Breast epithelium (tissue), 4 donors: ENCODE measurements at regions not wholly inside any gene's neighbourhood (a gene's known extent, or its start where the extent isn't known, plus 50 kb on each side); places are given as distances from the start of the nearest gene placed in this dataset.

Source experiments
- DNase-seq, 2 donors: peaks; one replicate each; pipeline ENCODE4 v3.0.0-alpha.2; 2019; ENCODE audit warnings: low spot score in 2 of 2
- H3K27ac ChIP-seq, 2 donors: fragments of 200-600 bp; sonication (generic) in 1 of 2; one replicate each; pipeline ENCODE4 v1.5.1; 2016 to 2019; ENCODE audit warnings: mild to moderate bottlenecking in 1 of 2
- H3K27me3 ChIP-seq, 2 donors: fragments of 200-600 bp; sonication (generic) in 1 of 2; one replicate each; pipeline versions ENCODE4 v1.5.1 to v1.6.0; 2017 to 2019; ENCODE audit warnings: control low read depth in 1 of 2, mild to moderate bottlenecking in 1 of 2
- H3K36me3 ChIP-seq: fragments of 200-600 bp; one replicate; pipeline ENCODE4 v1.5.1; 2019
- H3K4me1 ChIP-seq, 2 donors: fragments of 200-600 bp; sonication (generic); one replicate each; pipeline ENCODE4 v1.5.1; 2016 to 2019; ENCODE audit warnings: control low read depth in 1 of 2
- H3K4me3 ChIP-seq, 3 donors: fragments of 200-600 bp; sonication (generic); 1 replicate in 2 of 3; 2 replicates in 1 of 3; pipeline ENCODE4 v1.5.1; 2016 to 2019; ENCODE audit warnings: mild to moderate bottlenecking in 3 of 3, moderate library complexity in 2 of 3
- H3K9me3 ChIP-seq, 2 donors: fragments of 200-600 bp; sonication (generic) in 1 of 2; one replicate each; pipeline ENCODE4 v1.5.1; 2016 to 2019; ENCODE audit warnings: control low read depth in 1 of 2
- CTCF ChIP-seq, 3 donors: fragments of 450-650 bp; IDR thresholded peaks; one replicate each; pipeline ENCODE4 v1.5.1; 2016 to 2017; ENCODE audit warnings: antibody characterized with exemption in 3 of 3, mild to moderate bottlenecking in 3 of 3, moderate library complexity in 3 of 3
- POLR2A ChIP-seq: fragments of 450-650 bp; IDR thresholded peaks from one replicate; pipeline ENCODE4 v1.6.1; 2016; ENCODE audit warnings: antibody characterized with exemption, mild to moderate bottlenecking, moderate library complexity
- POLR2AphosphoS5 ChIP-seq, 3 donors: sonication (generic); formaldehyde crosslinking; IDR thresholded peaks; one replicate each; pipeline ENCODE4 v1.6.1; 2017; ENCODE audit warnings: antibody characterized with exemption in 3 of 3
- intact Hi-C: fragments of 100-400 bp; cut with DNase I; formaldehyde crosslinking; loops from one replicate; pipeline ENCODE4 v1.15.1; 2023; ENCODE audit warnings: low total_unique reads

- intact Hi-C loops = no loop called here
Observed at GRCh38 chr5:63535840-63536602, 426.2 kb downstream of the HTR1A start.

GRCh38 chr5:63524281-63524680 is 438.0 kb downstream of the HTR1A start:
- no peaks in the 10 kb centered on the region for H3K4me1 ChIP-seq
- no peaks in the 10 kb centered on the region for H3K27me3 ChIP-seq
- no peaks in the 10 kb centered on the region for H3K9me3 ChIP-seq
- no peaks in the 10 kb centered on the region for H3K36me3 ChIP-seq
- no peak for DNase-seq
- intact Hi-C loops = no loop called here
- no peak overlapping the region for H3K27ac ChIP-seq
- no peak overlapping the region for H3K4me3 ChIP-seq
- TF ChIP-seq POLR2AphosphoS5 (IDR thresholded peaks at IDR 0.05) = no peak
- TF ChIP-seq POLR2A = no peak
- no peak for TF ChIP-seq CTCF (IDR thresholded peaks at IDR 0.05)

More at GRCh38 chr5:63535840-63536602, 426.2 kb downstream of the HTR1A start:
- no peak for DNase-seq
- TF ChIP-seq CTCF (IDR thresholded peaks at IDR 0.05) (no peak), POLR2A (no peak), POLR2AphosphoS5 (IDR thresholded peaks at IDR 0.05) (no peak)
- H3K27ac ChIP-seq = no peak overlapping the region
- no peaks in the 10 kb centered on the region for H3K4me1 ChIP-seq
- H3K9me3 ChIP-seq = no peaks in the 10 kb centered on the region
- no peaks in the 10 kb centered on the region for H3K27me3 ChIP-seq
- no peaks in the 10 kb centered on the region for H3K36me3 ChIP-seq
- no peak overlapping the region for H3K4me3 ChIP-seq

- no peaks in the 10 kb centered on the region for H3K9me3 ChIP-seq
- H3K36me3 ChIP-seq = no peaks in the 10 kb centered on the region
- no peaks in the 10 kb centered on the region for H3K27me3 ChIP-seq
- H3K4me3 ChIP-seq = no peak overlapping the region
- no peak for DNase-seq
- no peak for TF ChIP-seq CTCF (IDR thresholded peaks at IDR 0.05)
- TF ChIP-seq POLR2A = no peak
- TF ChIP-seq POLR2AphosphoS5 (IDR thresholded peaks at IDR 0.05) = no peak
- H3K4me1 ChIP-seq = no peaks in the 10 kb centered on the region
- intact Hi-C loops = no loop called here
- no peak overlapping the region for H3K27ac ChIP-seq
Observed at GRCh38 chr5:63516006-63516405, 446.2 kb downstream of the HTR1A start.

- no peak for DNase-seq
- Histone ChIP-seq H3K27ac (no peak overlapping the region), H3K9me3 (no peaks in the 10 kb centered on the region), H3K36me3 (no peaks in the 10 kb centered on the region), H3K27me3 (no peaks in the 10 kb centered on the region), H3K4me1 (no peaks in the 10 kb centered on the region), H3K4me3 (no peak overlapping the region)
- intact Hi-C loops = no loop called here
- TF ChIP-seq CTCF (IDR thresholded peaks at IDR 0.05) (no peak), POLR2A (no peak), POLR2AphosphoS5 (IDR thresholded peaks at IDR 0.05) (no peak)
Observed at GRCh38 chr5:63500242-63500641, 462.0 kb downstream of the HTR1A start.

GRCh38 chr5:63495225-63495624 is 467.0 kb downstream of the HTR1A start:
- no peaks in the 10 kb centered on the region for H3K9me3 ChIP-seq
- no peak overlapping the region for H3K27ac ChIP-seq
- H3K27me3 ChIP-seq = no peaks in the 10 kb centered on the region
- H3K36me3 ChIP-seq = no peaks in the 10 kb centered on the region
- no peak overlapping the region for H3K4me3 ChIP-seq
- TF ChIP-seq POLR2A = no peak
- no peak for TF ChIP-seq POLR2AphosphoS5 (IDR thresholded peaks at IDR 0.05)
- no peak for TF ChIP-seq CTCF (IDR thresholded peaks at IDR 0.05)
- no peak for DNase-seq
- intact Hi-C loops = no loop called here
- H3K4me1 ChIP-seq = no peaks in the 10 kb centered on the region
